ENCODE measurements at regions not wholly inside any gene's neighbourhood (a gene's known extent, or its start where the extent isn't known, plus 50 kb on each side); places are given as distances from the start of the nearest gene placed in this dataset.
"Not testable (repeated sequence)": the region's sequence is repeated elsewhere in the genome, so short reads cannot be mapped to it uniquely, and the experiment has no call there.

- DNase-seq: no peak
- H3K9me3 ChIP-seq (ENCODE audit: control insufficient read depth, low read length): no peaks in the 10 kb centered on the region
- no peaks in the 10 kb centered on the region for H3K4me1 ChIP-seq (ENCODE audit: control insufficient read depth, insufficient read depth, low read length, poor library complexity, severe bottlenecking)
- H3K27me3 ChIP-seq (replicated peaks; ENCODE audit: control insufficient read depth, insufficient read depth, low read length, poor library complexity, severe bottlenecking): no peaks in the 10 kb centered on the region
- H3K4me3 ChIP-seq (ENCODE audit: insufficient read depth, low read depth, low read length, poor library complexity, severe bottlenecking): no peak overlapping the region
- H3K27ac ChIP-seq (ENCODE audit: insufficient read depth, low read length, poor library complexity, severe bottlenecking): no peak overlapping the region
- no peaks in the 10 kb centered on the region for H3K36me3 ChIP-seq (ENCODE audit: control insufficient read depth, insufficient read depth, low read length)
These were observed 935.7 kb upstream of the FAM98A start for GRCh38 chr2:34534761-34535160.

- no peak overlapping the region for H3K27ac ChIP-seq (ENCODE audit: insufficient read depth, low read length, poor library complexity, severe bottlenecking)
- H3K9me3 ChIP-seq (ENCODE audit: control insufficient read depth, low read length): no peaks in the 10 kb centered on the region
- no peaks in the 10 kb centered on the region for H3K36me3 ChIP-seq (ENCODE audit: control insufficient read depth, insufficient read depth, low read length)
- DNase-seq: no peak
- H3K27me3 ChIP-seq (replicated peaks; ENCODE audit: control insufficient read depth, insufficient read depth, low read length, poor library complexity, severe bottlenecking): no peaks in the 10 kb centered on the region
- no peaks in the 10 kb centered on the region for H3K4me1 ChIP-seq (ENCODE audit: control insufficient read depth, insufficient read depth, low read length, poor library complexity, severe bottlenecking)
- no peak overlapping the region for H3K4me3 ChIP-seq (ENCODE audit: insufficient read depth, low read depth, low read length, poor library complexity, severe bottlenecking)
These were observed 935.2 kb upstream of the FAM98A start for GRCh38 chr2:34534341-34534740.

GRCh38 chr2:34533585-34534183, 934.6 kb upstream of the FAM98A start:
- Histone ChIP-seq H3K27ac (ENCODE audit: insufficient read depth, low read length, poor library complexity, severe bottlenecking) (no peak overlapping the region), H3K4me3 (ENCODE audit: insufficient read depth, low read depth, low read length, poor library complexity, severe bottlenecking) (no peak overlapping the region), H3K9me3 (ENCODE audit: control insufficient read depth, low read length) (no peaks in the 10 kb centered on the region), H3K27me3 (replicated peaks; ENCODE audit: control insufficient read depth, insufficient read depth, low read length, poor library complexity, severe bottlenecking) (no peaks in the 10 kb centered on the region), H3K36me3 (ENCODE audit: control insufficient read depth, insufficient read depth, low read length) (no peaks in the 10 kb centered on the region), H3K4me1 (ENCODE audit: control insufficient read depth, insufficient read depth, low read length, poor library complexity, severe bottlenecking) (no peaks in the 10 kb centered on the region)
- no peak for DNase-seq

GRCh38 chr2:34529965-34530364, 930.9 kb upstream of the FAM98A start:
- no peak overlapping the region for H3K4me3 ChIP-seq (ENCODE audit: insufficient read depth, low read depth, low read length, poor library complexity, severe bottlenecking)
- H3K27ac ChIP-seq (ENCODE audit: insufficient read depth, low read length, poor library complexity, severe bottlenecking): no peak overlapping the region
- no peak for DNase-seq
- H3K4me1 ChIP-seq (ENCODE audit: control insufficient read depth, insufficient read depth, low read length, poor library complexity, severe bottlenecking): no peaks in the 10 kb centered on the region
- H3K27me3 ChIP-seq (replicated peaks; ENCODE audit: control insufficient read depth, insufficient read depth, low read length, poor library complexity, severe bottlenecking): no peaks in the 10 kb centered on the region
- no peaks in the 10 kb centered on the region for H3K36me3 ChIP-seq (ENCODE audit: control insufficient read depth, insufficient read depth, low read length)
- H3K9me3 ChIP-seq (ENCODE audit: control insufficient read depth, low read length): no peaks in the 10 kb centered on the region

GRCh38 chr2:34523958-34524514, 924.9 kb upstream of the FAM98A start:
- Histone ChIP-seq H3K36me3 (ENCODE audit: control insufficient read depth, insufficient read depth, low read length) (no peaks in the 10 kb centered on the region), H3K4me3 (ENCODE audit: insufficient read depth, low read depth, low read length, poor library complexity, severe bottlenecking) (no peak overlapping the region), H3K9me3 (ENCODE audit: control insufficient read depth, low read length) (no peaks in the 10 kb centered on the region), H3K27ac (ENCODE audit: insufficient read depth, low read length, poor library complexity, severe bottlenecking) (no peak overlapping the region), H3K27me3 (replicated peaks; ENCODE audit: control insufficient read depth, insufficient read depth, low read length, poor library complexity, severe bottlenecking) (no peaks in the 10 kb centered on the region), H3K4me1 (ENCODE audit: control insufficient read depth, insufficient read depth, low read length, poor library complexity, severe bottlenecking) (no peaks in the 10 kb centered on the region)
- DNase-seq: no peak

GRCh38 chr2:34519659-34520058, 920.6 kb upstream of the FAM98A start:
- Histone ChIP-seq H3K9me3 (ENCODE audit: control insufficient read depth, low read length) (no peaks in the 10 kb centered on the region), H3K27me3 (replicated peaks; ENCODE audit: control insufficient read depth, insufficient read depth, low read length, poor library complexity, severe bottlenecking) (no peaks in the 10 kb centered on the region), H3K4me3 (ENCODE audit: insufficient read depth, low read depth, low read length, poor library complexity, severe bottlenecking) (no peak overlapping the region), H3K27ac (ENCODE audit: insufficient read depth, low read length, poor library complexity, severe bottlenecking) (no peak overlapping the region), H3K36me3 (ENCODE audit: control insufficient read depth, insufficient read depth, low read length) (no peaks in the 10 kb centered on the region), H3K4me1 (ENCODE audit: control insufficient read depth, insufficient read depth, low read length, poor library complexity, severe bottlenecking) (no peaks in the 10 kb centered on the region)
- no peak for DNase-seq

GRCh38 chr2:34498561-34498960, 899.5 kb upstream of the FAM98A start:
- DNase-seq: no peak
- H3K4me3 ChIP-seq (ENCODE audit: insufficient read depth, low read depth, low read length, poor library complexity, severe bottlenecking): no peak overlapping the region
- H3K4me1 ChIP-seq (ENCODE audit: control insufficient read depth, insufficient read depth, low read length, poor library complexity, severe bottlenecking): no peaks in the 10 kb centered on the region
- H3K27ac ChIP-seq (ENCODE audit: insufficient read depth, low read length, poor library complexity, severe bottlenecking): no peak overlapping the region
- no peaks in the 10 kb centered on the region for H3K27me3 ChIP-seq (replicated peaks; ENCODE audit: control insufficient read depth, insufficient read depth, low read length, poor library complexity, severe bottlenecking)
- no peaks in the 10 kb centered on the region for H3K9me3 ChIP-seq (ENCODE audit: control insufficient read depth, low read length)
- H3K36me3 ChIP-seq (ENCODE audit: control insufficient read depth, insufficient read depth, low read length): no peaks in the 10 kb centered on the region

- H3K4me3 ChIP-seq (ENCODE audit: insufficient read depth, low read depth, low read length, poor library complexity, severe bottlenecking); H3K9me3 ChIP-seq (ENCODE audit: control insufficient read depth, low read length); DNase-seq; H3K4me1 ChIP-seq (ENCODE audit: control insufficient read depth, insufficient read depth, low read length, poor library complexity, severe bottlenecking); H3K36me3 ChIP-seq (ENCODE audit: control insufficient read depth, insufficient read depth, low read length); H3K27me3 ChIP-seq (replicated peaks; ENCODE audit: control insufficient read depth, insufficient read depth, low read length, poor library complexity, severe bottlenecking); H3K27ac ChIP-seq (ENCODE audit: insufficient read depth, low read length, poor library complexity, severe bottlenecking): not testable (repeated sequence)
These were observed 895.1 kb upstream of the FAM98A start for GRCh38 chr2:34494192-34494591.

GRCh38 chr2:34492561-34493455, 893.7 kb upstream of the FAM98A start:
- no peaks in the 10 kb centered on the region for H3K9me3 ChIP-seq (ENCODE audit: control insufficient read depth, low read length)
- H3K36me3 ChIP-seq (ENCODE audit: control insufficient read depth, insufficient read depth, low read length): no peaks in the 10 kb centered on the region
- H3K4me3 ChIP-seq (ENCODE audit: insufficient read depth, low read depth, low read length, poor library complexity, severe bottlenecking): no peak overlapping the region
- H3K27me3 ChIP-seq (replicated peaks; ENCODE audit: control insufficient read depth, insufficient read depth, low read length, poor library complexity, severe bottlenecking): no peaks in the 10 kb centered on the region
- DNase-seq: no peak
- no peak overlapping the region for H3K27ac ChIP-seq (ENCODE audit: insufficient read depth, low read length, poor library complexity, severe bottlenecking)
- no peaks in the 10 kb centered on the region for H3K4me1 ChIP-seq (ENCODE audit: control insufficient read depth, insufficient read depth, low read length, poor library complexity, severe bottlenecking)

- DNase-seq: no peak
- H3K4me1 ChIP-seq (ENCODE audit: control insufficient read depth, insufficient read depth, low read length, poor library complexity, severe bottlenecking): no peaks in the 10 kb centered on the region
- H3K9me3 ChIP-seq (ENCODE audit: control insufficient read depth, low read length): no peaks in the 10 kb centered on the region
- no peak overlapping the region for H3K4me3 ChIP-seq (ENCODE audit: insufficient read depth, low read depth, low read length, poor library complexity, severe bottlenecking)
- no peak overlapping the region for H3K27ac ChIP-seq (ENCODE audit: insufficient read depth, low read length, poor library complexity, severe bottlenecking)
- no peaks in the 10 kb centered on the region for H3K27me3 ChIP-seq (replicated peaks; ENCODE audit: control insufficient read depth, insufficient read depth, low read length, poor library complexity, severe bottlenecking)
- H3K36me3 ChIP-seq (ENCODE audit: control insufficient read depth, insufficient read depth, low read length): no peaks in the 10 kb centered on the region
These were observed 887.9 kb upstream of the FAM98A start for GRCh38 chr2:34486965-34487364.
